GM18507 (cell line): ENCODE measurements at regions not wholly inside any gene's neighbourhood (a gene's known extent, or its start where the extent isn't known, plus 50 kb on each side); places are given as distances from the start of the nearest gene placed in this dataset.
"Not testable (repeated sequence)": the region's sequence is repeated elsewhere in the genome, so short reads cannot be mapped to it uniquely, and the experiment has no call there.

Source experiments
- DNase-seq: peaks from one replicate; pipeline ENCODE4 v3.0.0; 2011; ENCODE audit warnings: low read depth; ENCODE audit not compliant: insufficient read length; ENCODE audit errors: extremely low spot score
- FAIRE-seq: peaks from 2 replicates; lab custom pipeline; 2011; peaks lifted over from hg19 to GRCh38; lab: Jason Lieb, UNC

DNA sequence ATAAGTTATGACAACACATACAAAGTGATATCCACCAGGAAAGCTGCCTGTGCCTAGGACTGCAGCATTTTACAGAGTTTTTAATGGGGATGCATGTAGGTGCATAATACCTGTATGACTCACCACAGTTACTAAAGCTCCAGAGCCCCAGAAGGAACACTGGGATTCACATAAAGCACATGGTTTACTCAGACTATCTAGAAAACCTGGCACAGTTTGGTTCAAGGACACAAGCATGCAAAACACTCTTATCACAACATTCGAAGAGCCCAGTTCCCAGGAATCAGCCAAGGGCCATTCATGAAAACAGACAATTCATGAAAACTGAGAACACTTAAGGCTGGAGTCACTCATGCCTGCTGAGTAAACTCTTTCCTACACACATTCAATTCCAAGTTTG, 261.0 kb downstream of the PYDC2 start:
- DNase-seq (no peak), FAIRE-seq (no peak)

DNA sequence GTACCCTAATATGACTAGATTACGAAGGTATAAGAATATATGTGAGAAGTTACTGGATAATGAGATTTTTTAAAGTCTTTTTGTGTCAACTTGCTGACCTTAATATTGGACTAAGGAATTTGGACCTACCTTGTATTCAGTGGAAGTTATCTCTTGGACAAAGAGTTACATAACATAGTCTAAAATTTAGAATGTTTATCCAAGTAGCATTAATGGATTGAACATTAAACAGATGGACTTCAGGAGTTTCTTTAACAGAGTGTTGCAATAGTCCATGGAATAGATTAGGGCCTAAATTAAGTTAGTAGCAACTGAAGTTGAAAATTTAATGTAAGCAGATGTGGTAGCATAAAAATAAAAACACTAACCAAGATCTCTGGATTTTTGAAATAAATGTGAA, 266.4 kb downstream of the PYDC2 start:
- FAIRE-seq = no peak
- no peak for DNase-seq

DNA sequence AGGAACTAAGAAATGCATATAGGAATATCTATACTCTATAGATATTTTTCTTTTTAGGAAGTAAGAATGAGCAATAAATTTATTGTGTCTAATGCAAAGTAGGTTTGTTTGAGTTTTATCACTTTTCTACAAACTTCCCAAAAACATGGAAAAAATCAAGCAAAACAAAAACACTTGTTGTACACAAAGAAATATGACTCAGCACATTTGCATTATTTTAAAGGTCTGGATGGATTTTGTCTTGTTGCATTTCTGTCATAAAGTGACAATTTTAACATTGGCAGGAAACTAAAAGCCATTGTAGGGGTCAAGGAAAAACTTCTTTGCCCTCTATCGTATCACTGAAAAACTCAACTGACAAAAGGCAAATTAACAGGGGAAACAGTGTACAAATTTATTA, 267.2 kb downstream of the PYDC2 start:
- DNase-seq (no peak), FAIRE-seq (no peak)

DNA sequence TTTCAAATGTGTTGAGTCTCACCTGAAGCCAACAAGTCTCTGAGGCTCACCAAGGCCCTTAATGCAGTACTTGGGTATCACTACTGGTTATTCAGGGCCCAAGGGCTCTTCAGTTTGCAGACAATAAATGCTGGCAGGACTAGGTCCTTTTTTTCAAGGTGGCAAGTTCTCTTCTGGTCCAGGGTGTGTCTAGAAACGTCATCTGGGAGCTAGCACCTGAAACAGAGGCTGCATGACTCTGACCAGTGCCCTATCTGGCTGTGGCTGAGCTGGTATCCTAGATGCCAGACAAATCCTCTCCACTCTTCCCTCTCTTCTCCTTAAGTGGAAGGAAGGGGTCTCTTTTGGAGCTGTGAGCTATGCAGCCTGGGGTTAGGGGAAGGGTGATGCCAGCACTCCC, 276.8 kb downstream of the PYDC2 start:
- DNase-seq (no peak), FAIRE-seq (no peak)

DNA sequence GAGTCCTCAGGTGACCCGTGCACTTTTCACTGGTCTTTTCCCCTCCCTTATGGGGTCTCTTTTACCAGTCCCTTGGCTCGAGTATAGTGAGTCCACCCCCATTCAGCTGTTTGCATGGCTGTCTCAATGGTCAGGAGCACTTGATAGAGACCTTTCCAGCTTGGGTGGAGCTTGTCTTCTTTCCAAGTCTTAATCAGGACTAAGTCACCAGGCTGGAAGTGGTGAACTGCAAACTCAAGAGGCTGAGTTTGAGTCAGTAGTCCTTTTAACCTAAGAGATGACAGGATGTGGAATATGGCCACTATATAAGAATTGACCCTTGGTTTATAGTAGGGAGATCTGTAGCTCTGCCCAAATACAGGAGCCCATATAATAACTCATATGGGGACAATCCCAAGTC, 279.7 kb downstream of the PYDC2 start:
- no peak for FAIRE-seq
- DNase-seq = no peak

DNA sequence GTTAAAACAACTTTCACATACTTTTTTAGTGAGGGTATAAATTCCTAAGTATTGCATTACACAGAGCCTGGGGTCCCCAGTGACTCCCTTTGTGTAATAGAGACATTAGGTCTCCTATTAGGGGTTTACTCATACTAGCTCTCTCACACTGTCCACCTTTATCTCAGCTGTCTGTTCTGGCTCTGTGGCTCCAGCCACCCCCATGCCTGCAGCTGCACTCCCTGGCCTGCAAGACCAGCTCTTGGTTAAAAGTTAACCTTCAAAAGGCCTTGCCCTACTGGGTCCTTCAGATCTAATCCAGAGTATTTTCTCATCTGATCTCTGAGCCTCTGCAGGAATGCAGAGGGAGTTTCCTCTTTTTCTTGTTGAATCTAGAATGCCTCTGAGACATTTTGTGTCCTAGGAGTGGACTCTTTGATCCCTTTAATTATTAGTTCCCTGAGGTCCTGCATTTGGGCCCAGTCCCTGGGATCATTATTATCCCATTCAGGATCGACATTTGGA, 280.9 kb downstream of the PYDC2 start:
- DNase-seq, FAIRE-seq: not testable (repeated sequence)

DNA sequence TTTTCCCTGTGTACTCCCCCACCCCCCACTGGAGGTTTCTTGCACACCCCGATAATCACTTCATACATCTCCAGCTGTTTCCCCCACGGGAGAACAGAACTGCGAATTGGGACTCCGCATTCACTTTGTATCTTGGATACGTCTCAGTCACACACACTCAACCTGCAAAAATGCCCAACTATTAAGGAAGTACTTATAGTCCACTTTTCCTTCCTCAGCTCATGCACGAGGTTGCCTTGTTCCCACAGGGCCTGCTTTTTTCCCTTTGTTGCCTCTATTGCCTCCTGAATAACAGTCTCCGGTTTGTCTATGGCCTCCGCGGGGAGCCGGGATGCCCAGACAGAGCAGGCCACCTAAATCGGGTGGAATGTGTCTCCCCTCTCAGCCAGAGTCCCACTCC, 282.3 kb downstream of the PYDC2 start:
- FAIRE-seq (no peak), DNase-seq (no peak)

DNA sequence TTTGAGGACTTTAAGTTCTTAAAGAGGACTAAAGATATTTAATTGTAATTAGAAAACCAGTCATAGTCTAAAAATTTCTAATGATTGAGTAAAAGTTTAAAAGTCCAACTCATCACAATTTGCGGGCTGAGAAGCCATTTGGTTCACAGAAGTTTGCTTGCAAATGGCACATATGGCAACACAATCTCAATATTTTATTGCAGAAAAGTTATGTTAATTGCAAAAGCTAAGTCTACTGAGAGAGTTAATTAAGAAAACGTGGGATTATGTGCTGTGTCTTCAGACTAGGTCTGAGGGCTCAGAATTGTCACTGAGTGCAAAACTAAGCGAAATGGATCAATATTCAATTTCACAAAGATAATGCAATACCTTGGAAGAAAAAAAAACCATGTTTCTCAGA, 289.7 kb downstream of the PYDC2 start:
- DNase-seq (no peak), FAIRE-seq (no peak)

DNA sequence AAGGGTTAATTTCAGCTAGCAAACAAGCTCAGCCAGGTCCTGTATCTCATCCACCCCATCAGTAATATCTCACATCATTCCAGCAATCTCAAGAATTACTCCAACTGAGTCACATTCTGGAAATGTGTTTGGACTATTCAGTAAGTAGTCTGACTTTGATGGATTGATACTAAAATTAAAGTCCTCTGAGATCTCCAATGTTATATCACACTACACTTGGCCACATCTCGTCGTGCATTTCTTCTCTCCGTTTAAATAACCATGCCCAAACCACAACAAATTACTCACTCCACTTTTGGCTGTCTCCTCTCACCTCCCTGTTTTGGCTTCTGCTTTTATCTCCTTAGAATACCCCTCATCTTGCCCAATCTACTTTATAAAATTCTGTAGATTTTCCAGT, 292.2 kb downstream of the PYDC2 start:
- DNase-seq (no peak), FAIRE-seq (no peak)

DNA sequence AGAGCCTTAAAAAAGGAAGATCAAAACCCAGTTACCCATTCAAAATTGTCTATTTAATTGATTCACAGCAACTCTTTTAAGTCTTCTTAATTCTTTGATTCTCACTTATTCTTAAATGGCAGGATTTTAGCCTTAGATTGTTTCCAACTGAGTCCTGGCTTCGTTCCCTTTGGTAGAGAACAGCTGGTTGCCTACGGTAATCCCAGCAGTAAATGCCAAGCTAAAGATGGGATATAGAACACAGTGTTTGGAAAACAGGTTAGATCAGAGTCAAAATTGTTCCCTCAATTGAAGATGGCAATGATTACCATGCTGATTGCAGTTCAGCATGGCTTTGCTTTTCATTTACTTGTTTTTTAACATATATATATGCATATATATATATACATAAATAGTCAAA, 300.9 kb downstream of the PYDC2 start:
- FAIRE-seq (no peak), DNase-seq (no peak)

DNA sequence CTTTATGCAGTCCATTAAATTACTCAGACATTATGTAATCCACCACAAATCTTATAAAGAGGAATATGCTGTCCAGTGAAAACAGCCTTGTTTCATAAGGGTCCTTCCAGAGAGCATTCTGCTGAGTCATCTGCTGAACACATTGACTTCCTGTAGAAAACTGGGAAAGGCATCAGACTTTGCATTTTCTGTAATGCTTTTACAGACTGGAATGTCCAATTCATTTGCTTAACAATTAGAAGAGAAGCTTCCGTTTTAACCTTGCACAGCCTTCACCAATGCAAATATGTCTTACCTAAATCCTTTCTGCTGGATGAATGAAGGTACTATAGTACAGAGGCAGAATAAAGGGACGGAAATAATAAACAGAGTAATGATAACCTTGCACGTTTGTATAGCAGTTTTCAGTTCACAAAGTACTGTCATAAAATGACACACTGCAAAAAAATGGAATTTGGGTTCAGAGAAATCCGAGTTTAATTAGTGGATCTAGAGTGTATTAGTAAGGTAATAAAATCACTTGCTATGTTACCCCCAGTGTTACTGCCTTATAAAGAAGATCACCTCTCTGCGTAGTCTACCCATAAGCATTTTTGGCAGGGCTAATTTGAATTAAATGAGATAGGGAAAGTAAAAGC, 301.5 kb downstream of the PYDC2 start:
- DNase-seq (no peak), FAIRE-seq (no peak)

DNA sequence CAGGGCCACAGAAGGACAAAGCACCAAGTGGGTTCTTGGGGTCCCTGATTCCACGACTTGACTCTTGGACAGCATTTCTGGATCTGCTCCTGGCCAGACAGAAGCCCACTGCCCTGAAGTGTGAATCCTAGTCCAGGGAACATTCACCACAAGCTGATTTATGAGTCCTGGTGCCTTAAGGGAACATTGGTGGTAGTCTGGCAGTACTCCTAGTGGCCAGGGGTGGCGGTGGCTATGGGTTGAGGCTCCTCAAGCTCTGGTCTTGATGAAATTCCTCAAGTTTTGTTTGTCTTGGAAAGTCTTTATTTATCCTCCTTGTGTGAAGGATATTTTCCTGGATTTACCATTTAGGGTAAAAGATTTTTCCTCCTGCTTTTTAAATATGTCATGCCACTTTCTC, 307.5 kb downstream of the PYDC2 start:
- FAIRE-seq (no peak), DNase-seq (no peak)

DNA sequence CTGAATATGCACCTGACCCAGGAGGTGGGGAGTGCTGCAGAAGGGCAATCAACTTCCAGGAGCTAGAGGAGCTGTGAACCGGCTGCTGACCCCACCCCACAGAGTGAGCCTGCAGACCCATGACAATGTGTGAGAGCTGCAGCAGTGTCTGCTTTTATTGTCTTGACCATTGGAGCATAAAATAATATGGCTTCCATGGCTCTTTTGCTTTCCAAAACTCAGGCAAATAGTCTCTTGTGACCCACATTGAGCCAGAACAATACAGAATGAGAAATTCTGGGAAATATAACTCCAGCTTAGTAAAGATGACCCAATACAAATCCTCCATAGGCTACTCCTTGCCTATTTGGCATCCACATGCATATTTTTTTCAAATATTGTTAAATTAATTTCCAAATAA, 309.6 kb downstream of the PYDC2 start:
- DNase-seq = no peak
- FAIRE-seq = no peak

DNA sequence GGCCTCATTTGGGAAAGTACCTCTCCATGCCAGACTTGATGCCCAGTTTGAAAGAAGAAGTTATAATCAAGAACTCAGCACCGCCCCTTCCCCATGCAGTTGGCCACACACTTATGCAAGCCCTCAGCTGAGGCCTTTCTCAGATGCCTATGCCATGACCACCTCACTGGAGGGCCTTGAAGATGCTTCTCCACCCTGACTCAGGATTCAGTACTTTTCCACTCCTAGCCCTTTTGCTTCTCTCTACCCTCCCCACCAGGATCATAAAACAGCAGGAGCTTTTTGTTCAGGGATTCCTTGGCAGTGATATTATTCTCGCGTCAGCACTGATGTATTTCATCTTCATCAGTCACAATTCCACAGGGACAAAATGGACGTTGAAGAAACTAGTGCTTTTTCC, 313.5 kb downstream of the PYDC2 start:
- DNase-seq (no peak), FAIRE-seq (no peak)

DNA sequence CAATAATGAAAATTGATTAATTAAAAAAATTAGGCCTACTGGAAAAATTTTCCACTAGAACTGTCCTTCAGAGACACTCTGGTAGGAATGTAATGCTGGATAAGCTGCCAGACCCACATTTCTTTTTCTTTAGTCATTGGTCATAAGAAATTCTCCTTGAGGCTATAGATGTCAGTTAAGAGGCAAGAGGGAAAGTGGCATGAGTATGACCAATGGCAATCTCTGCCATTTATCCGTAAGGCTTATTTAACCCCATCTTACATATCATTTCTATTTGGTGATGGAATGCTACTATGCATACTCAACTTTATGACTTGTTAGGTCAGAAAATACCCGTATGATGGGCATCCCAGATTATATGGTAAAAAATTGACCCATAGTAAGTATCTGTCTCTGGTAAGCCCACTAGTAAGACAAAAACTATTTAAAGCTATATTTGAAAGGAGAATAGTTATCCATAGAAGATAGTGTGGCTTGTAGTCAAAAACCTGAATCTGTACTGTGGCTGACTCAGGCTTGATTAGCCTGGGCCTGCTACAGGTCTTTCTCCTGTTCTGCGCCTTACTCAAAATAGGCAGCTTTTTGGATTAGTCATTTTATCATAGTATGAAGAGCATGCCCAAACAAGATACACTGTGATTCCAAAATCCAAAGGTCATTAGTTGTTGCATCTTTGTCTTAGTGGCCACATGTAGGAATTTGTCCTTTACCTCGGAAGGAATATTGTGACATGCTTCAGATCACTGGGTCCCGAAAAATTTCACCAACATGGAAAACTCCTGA, 314.7 kb downstream of the PYDC2 start:
- FAIRE-seq (no peak), DNase-seq (no peak)

DNA sequence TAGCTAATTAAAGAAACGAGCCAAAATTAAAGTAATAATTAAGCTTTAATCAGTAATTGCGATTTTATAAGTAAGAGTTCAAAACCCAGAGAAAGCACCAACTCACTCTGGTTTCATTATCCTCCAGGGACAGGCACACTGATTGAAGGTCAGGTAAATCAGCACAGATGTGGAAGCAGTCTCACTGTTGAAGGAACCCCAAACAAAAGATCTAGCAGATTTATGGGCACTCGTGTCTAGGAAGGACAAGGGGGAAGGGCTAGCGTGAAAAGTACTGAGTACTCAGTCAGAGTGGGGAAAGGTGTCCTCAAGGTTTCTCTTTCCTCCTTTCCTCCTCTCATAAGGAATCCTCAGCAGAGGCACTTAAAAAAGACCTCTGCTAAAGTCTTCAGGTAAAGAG, 320.1 kb downstream of the PYDC2 start:
- no peak for DNase-seq

DNA sequence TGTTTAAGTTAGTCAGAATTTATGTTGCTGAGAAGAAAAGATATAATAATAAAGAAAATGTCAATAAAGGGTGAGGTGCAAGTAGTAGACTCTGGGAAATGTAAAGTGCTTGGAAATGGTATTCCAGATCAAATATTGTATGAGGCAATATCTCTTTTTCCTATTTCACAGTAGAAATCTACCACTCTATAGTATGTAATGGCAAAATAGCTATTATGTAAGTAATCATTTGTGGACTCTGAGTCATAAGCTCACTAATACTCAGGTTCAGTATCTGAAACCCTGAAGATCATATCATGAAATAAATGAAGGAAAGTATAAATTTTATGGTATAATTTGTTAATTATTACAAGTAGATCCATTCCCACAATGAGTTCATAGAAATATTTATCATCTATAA, 322.1 kb downstream of the PYDC2 start:
- DNase-seq = no peak
- FAIRE-seq = no peak

More for the DNA sequence above, 320.1 kb downstream of the PYDC2 start:
- FAIRE-seq = no peak

DNA sequence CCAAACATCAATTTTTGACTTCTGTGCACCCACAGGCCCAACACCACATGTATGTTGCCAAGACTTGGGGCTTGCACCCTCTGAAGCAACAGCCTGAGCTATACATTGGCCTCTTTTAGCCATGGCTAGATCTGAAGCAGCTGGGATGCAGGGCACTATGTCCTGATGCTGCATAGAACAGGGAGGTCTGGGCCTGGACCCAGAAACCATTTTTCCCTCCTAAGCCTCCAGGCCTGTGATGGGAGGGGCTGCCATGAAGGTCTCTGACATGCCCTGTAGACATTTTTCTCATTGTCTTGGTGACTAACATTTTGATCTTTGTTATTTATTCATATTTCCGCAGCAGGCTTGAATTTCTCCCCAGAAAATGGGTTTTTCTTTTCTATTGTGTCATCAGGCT, 330.0 kb downstream of the PYDC2 start:
- FAIRE-seq (no peak), DNase-seq (no peak)

DNA sequence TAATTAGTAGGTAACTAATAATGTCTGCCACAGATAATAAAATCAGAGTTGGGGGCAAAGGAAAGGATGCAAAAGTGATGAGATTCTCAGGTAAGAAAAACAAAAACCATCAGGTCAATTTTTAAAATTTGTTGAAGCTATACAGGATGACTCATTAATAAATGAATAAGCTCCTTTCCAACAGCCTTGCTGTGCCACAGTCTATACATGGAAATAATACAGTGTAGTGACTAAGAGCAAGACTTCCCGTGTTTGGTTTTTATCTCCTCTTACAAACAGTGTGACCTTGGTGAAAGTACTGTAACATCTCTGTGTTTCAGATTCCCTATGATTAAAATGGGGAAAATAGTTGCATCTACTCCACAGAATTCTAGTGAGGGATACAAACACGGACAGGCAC, 331.6 kb downstream of the PYDC2 start:
- FAIRE-seq (no peak), DNase-seq (no peak)

DNA sequence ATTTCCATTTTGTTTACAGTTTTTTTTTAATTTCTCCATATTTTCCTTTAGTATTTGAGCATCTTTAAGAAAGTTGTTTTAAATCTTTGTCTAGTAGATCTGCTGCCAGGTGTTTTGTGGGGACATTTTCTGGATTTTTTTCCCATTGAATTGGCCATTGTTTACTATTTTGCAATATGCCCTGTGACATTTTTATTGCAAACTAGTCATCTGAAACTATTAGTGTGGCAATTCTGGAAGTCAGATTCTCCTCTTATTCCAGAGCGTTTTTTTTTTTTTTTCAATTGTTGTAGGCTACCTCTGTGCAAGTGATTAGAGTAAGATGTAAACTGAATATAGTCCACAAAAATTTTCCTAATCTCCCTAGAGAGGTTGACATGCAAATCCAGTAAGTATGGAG, 334.2 kb downstream of the PYDC2 start:
- FAIRE-seq (no peak), DNase-seq (no peak)

DNA sequence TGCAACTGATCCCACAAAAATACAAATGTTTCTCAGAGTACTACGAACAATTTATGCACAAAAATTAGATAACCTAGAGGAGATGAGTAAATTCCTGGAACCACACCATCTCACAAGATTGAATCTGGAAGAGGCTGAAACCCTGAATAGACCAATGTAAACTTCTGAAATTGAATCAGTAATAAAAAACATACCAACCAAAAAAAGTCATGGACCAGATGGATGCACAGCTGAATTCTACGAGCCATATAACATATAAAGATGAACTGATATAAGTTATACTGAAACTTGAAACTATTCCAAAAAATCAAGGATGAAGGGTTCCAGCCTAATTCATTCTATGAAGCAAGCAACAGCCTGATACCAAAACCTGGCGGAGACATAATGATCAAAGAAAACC, 336.3 kb downstream of the PYDC2 start:
- FAIRE-seq (no peak), DNase-seq (no peak)
